ENCODE measurements at regions not wholly inside any gene's neighbourhood (a gene's known extent, or its start where the extent isn't known, plus 50 kb on each side); places are given as distances from the start of the nearest gene placed in this dataset.

GRCh38 chr13:89375839-89376238 lies 1704.7 kb downstream of the SLITRK5 start:
- H3K4me1 ChIP-seq: no peaks in the 10 kb centered on the region
- H3K9me3 ChIP-seq: no peaks in the 10 kb centered on the region
- TF ChIP-seq CTCF (IDR thresholded peaks at IDR 0.05): no peak
- no peaks in the 10 kb centered on the region for H3K36me3 ChIP-seq
- H3K4me3 ChIP-seq: no peak overlapping the region
- no peak overlapping the region for H3K27ac ChIP-seq
- DNase-seq (ENCODE audit: low spot score in 2 of 2): no peak
- intact Hi-C loops (cut with DNase I): no loop called here
- H3K27me3 ChIP-seq: no peaks in the 10 kb centered on the region

- no peaks in the 10 kb centered on the region for H3K27me3 ChIP-seq
- no peak for TF ChIP-seq CTCF (IDR thresholded peaks at IDR 0.05)
- no peaks in the 10 kb centered on the region for H3K36me3 ChIP-seq
- H3K4me1 ChIP-seq: no peaks in the 10 kb centered on the region
- H3K27ac ChIP-seq: no peak overlapping the region
- H3K4me3 ChIP-seq: no peak overlapping the region
- intact Hi-C loops (cut with DNase I): no loop called here
- H3K9me3 ChIP-seq: no peaks in the 10 kb centered on the region
- DNase-seq (ENCODE audit: low spot score in 2 of 2): no peak
Measured at GRCh38 chr13:89380101-89380500, 1708.9 kb downstream of the SLITRK5 start.

- no peaks in the 10 kb centered on the region for H3K9me3 ChIP-seq
Measured at GRCh38 chr13:89382981-89383380, 1711.8 kb downstream of the SLITRK5 start.

GRCh38 chr13:89383891-89384290 lies 1712.7 kb downstream of the SLITRK5 start:
- Histone ChIP-seq H3K27ac (no peak overlapping the region), H3K4me3 (no peak overlapping the region), H3K9me3 (no peaks in the 10 kb centered on the region), H3K27me3 (no peaks in the 10 kb centered on the region), H3K4me1 (no peaks in the 10 kb centered on the region), H3K36me3 (no peaks in the 10 kb centered on the region)
- TF ChIP-seq CTCF (IDR thresholded peaks at IDR 0.05): no peak
- no peak for DNase-seq (ENCODE audit: low spot score in 2 of 2)
- intact Hi-C loops (cut with DNase I): no loop called here

More at GRCh38 chr13:89382981-89383380, 1711.8 kb downstream of the SLITRK5 start:
- H3K4me1 ChIP-seq: no peaks in the 10 kb centered on the region
- intact Hi-C loops (cut with DNase I): no loop called here
- DNase-seq (ENCODE audit: low spot score in 2 of 2): no peak
- H3K36me3 ChIP-seq: no peaks in the 10 kb centered on the region
- H3K27ac ChIP-seq: no peak overlapping the region
- no peak for TF ChIP-seq CTCF (IDR thresholded peaks at IDR 0.05)
- no peak overlapping the region for H3K4me3 ChIP-seq
- H3K27me3 ChIP-seq: no peaks in the 10 kb centered on the region

- Histone ChIP-seq H3K9me3 (no peaks in the 10 kb centered on the region), H3K27me3 (no peaks in the 10 kb centered on the region), H3K36me3 (no peaks in the 10 kb centered on the region), H3K4me1 (no peaks in the 10 kb centered on the region), H3K27ac (no peak overlapping the region), H3K4me3 (no peak overlapping the region)
- no peak for TF ChIP-seq CTCF (IDR thresholded peaks at IDR 0.05)
- intact Hi-C loops (cut with DNase I): no loop called here
- no peak for DNase-seq (ENCODE audit: low spot score in 2 of 2)
Measured at GRCh38 chr13:89393758-89394304, 1722.7 kb downstream of the SLITRK5 start.

GRCh38 chr13:89401264-89401675 lies 1730.1 kb downstream of the SLITRK5 start:
- intact Hi-C loops (cut with DNase I): no loop called here
- H3K4me1 ChIP-seq: no peaks in the 10 kb centered on the region
- H3K27me3 ChIP-seq: no peaks in the 10 kb centered on the region
- DNase-seq (ENCODE audit: low spot score in 2 of 2): no peak
- H3K9me3 ChIP-seq: no peaks in the 10 kb centered on the region
- H3K36me3 ChIP-seq: no peaks in the 10 kb centered on the region
- no peak for TF ChIP-seq CTCF (IDR thresholded peaks at IDR 0.05)
- H3K4me3 ChIP-seq: no peak overlapping the region
- H3K27ac ChIP-seq: no peak overlapping the region
